Activated T-helper 1 cell treated with anti-CD3 and anti-CD28 coated beads, Interleukin-12 subunit alpha, Interleukin-12 subunit beta, Interleukin-2, Interleukin-4 antibody, amounts not matched to agents 30 ng/mL and 10 ng/mL and 1 ng/mL, durations not matched to agents 14 hours and 24 hours and 36 hours (primary cell): ENCODE measurements at regions not wholly inside any gene's neighbourhood (a gene's known extent, or its start where the extent isn't known, plus 50 kb on each side); places are given as distances from the start of the nearest gene placed in this dataset.

Experiments used
- DNase-seq: peaks from one replicate; pipeline ENCODE4 v3.0.0; 2021; ENCODE audit warnings: low spot score
- H3K27ac Mint-ChIP-seq: one replicate; pipeline ENCODE4 v1.8.0; 2021; ENCODE audit warnings: mild to moderate bottlenecking, mixed read lengths
- H3K27me3 Mint-ChIP-seq: one replicate; pipeline ENCODE4 v1.8.0; 2022; ENCODE audit warnings: mild to moderate bottlenecking, moderate library complexity, mixed read lengths; ENCODE audit not compliant: insufficient read depth
- H3K36me3 Mint-ChIP-seq: one replicate; pipeline ENCODE4 v1.8.0; 2021; ENCODE audit warnings: low read depth, mixed read lengths
- H3K4me1 Mint-ChIP-seq: one replicate; pipeline ENCODE4 v1.8.0; 2021; ENCODE audit warnings: low read depth, mixed read lengths
- H3K4me3 Mint-ChIP-seq: one replicate; pipeline ENCODE4 v1.8.0; 2021; ENCODE audit warnings: mild to moderate bottlenecking, moderate library complexity, mixed read lengths
- H3K9me3 Mint-ChIP-seq: one replicate; pipeline ENCODE4 v1.8.0; 2021; ENCODE audit warnings: mixed read lengths
- intact Hi-C: fragments of 100-400 bp; cut with micrococcal nuclease; formaldehyde crosslinking; loops from one replicate; pipeline ENCODE4 v1.15.1; 2024

DNA sequence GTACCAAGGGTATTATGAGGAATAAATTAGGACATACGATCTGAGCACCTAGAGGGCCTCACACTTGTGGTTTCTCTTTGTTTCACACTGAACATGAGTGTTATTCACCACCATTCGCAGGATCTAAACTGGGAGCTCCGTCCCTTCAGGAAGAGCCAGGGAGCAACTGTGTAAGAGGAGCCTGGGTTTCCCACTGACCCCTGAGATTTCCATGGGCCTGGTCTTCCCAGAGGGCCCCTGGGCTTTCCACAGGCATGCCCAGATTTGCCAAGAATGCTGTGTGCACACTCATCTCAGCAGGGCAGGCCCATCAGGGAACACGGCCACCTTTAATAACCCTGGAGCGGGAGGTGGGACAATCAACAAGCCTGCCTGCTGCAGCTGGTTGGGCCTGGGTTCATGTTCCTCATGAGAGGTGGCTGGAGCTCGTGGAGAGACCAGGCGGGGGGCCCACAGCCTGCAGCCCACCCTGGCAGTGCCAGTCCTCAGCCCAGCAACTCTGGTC lies 416.8 kb upstream of the MYT1L start:
- Mint-ChIP-seq H3K9me3 (peaks cover 13% of the 10 kb centered on the region), H3K27me3 (no peaks in the 10 kb centered on the region)

DNA sequence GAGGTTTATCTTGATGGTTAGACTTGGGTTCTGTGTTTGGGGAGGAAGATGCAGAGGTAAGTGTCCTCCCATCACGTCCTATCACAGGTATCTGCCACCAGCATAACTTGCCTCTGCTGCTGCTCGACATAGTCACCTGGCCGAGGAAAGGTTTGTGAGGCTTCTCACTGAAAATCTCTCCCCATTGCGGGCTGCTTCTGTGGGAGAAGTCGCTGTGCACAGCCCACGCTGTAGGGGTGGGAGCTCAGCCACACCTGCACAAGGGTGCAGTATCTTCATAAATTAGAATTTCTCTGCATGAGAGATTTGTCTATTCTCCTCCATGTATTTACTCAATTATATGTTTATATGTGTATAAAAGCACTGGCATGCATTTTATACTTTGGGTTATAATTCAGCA lies 415.7 kb upstream of the MYT1L start:
- Mint-ChIP-seq H3K36me3 (no peaks in the 10 kb centered on the region), H3K4me1 (no peaks in the 10 kb centered on the region)

More for the DNA sequence above, 416.8 kb upstream of the MYT1L start:
- Mint-ChIP-seq H3K36me3 (no peaks in the 10 kb centered on the region), H3K4me3 (no peak overlapping the region), H3K27ac (no peak overlapping the region), H3K4me1 (no peaks in the 10 kb centered on the region)
- no peak for DNase-seq
- intact Hi-C loops, result no loop called here

DNA sequence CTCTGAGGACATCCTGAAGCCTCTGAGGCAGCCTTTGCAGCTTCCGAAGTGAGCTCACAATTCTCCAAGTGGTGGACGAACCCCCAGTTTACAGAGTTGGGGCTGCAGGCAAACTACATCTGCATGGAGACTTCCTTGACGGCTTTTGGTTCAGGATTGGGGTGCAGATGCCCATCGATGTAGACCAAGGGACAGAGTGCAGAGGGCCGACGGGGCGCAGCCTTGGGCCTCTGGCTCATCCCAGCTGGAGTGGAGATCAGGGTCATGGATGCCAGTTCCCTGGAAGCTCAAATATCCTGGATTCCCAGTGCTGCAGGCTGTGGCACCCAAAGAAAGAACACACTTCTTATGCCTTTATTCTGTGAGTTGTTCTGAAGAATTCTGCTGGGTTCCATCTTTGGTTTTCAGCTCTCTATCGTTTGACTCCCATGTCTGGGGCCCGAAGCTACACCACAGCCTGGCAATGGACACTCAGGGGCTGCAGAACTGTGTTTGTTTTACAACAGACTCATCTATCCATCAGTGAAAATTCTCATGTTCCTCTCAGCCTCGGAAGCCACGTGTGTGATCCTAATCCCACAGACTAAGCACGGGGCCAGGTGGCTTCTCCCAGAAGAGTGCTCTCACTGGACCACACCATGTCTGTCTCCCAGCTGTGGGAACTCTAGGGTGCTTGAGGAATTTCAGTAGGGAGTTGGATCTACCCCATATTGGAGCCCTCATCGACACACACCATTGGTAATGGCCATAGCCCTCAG lies 414.1 kb upstream of the MYT1L start:
- DNase-seq, result no peak
- no peaks in the 10 kb centered on the region for H3K27me3 Mint-ChIP-seq
- intact Hi-C loops, result no loop called here
- H3K36me3 Mint-ChIP-seq, result no peaks in the 10 kb centered on the region
- no peak overlapping the region for H3K4me3 Mint-ChIP-seq
- H3K27ac Mint-ChIP-seq, result no peak overlapping the region
- H3K4me1 Mint-ChIP-seq, result no peaks in the 10 kb centered on the region
- peaks cover 2% of the 10 kb centered on the region for H3K9me3 Mint-ChIP-seq

More for the DNA sequence above, 415.7 kb upstream of the MYT1L start:
- Mint-ChIP-seq H3K9me3 (peaks cover 10% of the 10 kb centered on the region), H3K27ac (no peak overlapping the region), H3K27me3 (no peaks in the 10 kb centered on the region), H3K4me3 (no peak overlapping the region)
- intact Hi-C loops, result no loop called here
- no peak for DNase-seq

DNA sequence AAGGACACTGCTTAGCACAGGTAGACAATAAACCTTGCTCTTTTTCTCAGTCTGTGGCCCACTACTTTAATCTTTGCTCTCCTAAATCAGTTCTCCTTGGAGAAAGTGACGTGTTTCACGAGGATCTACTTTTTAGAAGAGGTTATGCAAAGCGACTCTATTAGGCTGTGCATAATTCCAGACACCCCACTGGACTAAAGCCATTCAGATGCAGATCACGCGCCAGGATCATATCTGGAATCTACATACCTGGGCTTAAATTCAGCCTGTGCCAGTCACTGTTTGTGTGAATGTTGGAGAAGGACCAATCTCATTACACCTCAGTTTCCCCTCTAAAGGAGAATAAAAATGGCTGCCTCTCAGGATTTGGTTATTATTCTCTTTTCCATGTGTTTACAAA lies 413.0 kb upstream of the MYT1L start:
- DNase-seq, result no peak
- Mint-ChIP-seq H3K27me3 (no peaks in the 10 kb centered on the region), H3K9me3 (no peaks in the 10 kb centered on the region), H3K36me3 (no peaks in the 10 kb centered on the region), H3K27ac (no peak overlapping the region), H3K4me3 (no peak overlapping the region), H3K4me1 (no peaks in the 10 kb centered on the region)
- intact Hi-C loops, result no loop called here

DNA sequence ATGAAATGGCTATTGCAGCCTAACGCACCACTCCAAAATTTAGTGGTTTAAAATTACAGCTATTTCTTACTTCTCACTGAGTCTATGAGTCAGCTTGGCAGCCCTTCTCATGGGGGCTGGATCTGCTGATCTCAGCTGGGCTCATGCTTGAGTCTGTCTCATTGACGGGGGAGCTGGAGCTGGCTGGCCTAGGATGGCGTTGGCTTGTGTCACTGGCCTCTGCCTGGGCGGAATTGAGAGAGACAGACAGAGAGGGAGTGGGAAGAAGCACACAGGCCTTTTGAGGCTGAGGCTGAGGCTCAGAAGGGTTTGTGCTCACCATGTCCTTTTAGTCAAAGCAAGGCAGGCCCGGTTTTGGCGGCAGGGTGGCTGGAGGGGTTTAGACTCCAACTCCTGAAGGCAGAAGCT lies 412.1 kb upstream of the MYT1L start:
- Mint-ChIP-seq H3K27ac (no peak overlapping the region), H3K4me1 (no peaks in the 10 kb centered on the region), H3K9me3 (no peaks in the 10 kb centered on the region), H3K27me3 (no peaks in the 10 kb centered on the region), H3K36me3 (no peaks in the 10 kb centered on the region), H3K4me3 (no peak overlapping the region)
- no peak for DNase-seq
- intact Hi-C loops, result no loop called here

DNA sequence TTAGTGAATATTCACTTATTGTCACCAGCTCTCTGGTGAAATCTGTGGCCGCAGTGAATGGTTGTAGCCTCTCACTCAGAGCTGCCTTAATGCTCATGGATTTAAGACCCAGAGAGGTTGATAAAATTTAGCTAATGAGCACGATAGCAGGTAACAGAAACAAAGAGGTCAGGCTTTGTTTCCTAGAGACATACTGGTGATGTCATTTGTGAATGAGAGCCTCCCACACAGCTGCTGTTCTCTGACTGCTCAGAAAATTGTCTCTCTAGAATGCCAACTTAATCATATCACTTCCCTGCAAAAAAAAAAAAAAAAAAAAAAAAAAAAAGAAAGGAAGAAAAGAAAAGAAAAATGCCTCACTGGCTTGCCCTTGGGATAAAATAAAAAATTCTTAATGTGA lies 411.7 kb upstream of the MYT1L start:
- Mint-ChIP-seq H3K4me1 (no peaks in the 10 kb centered on the region), H3K9me3 (no peaks in the 10 kb centered on the region), H3K27ac (no peak overlapping the region), H3K27me3 (no peaks in the 10 kb centered on the region), H3K36me3 (no peaks in the 10 kb centered on the region), H3K4me3 (no peak overlapping the region)
- DNase-seq, result no peak
- intact Hi-C loops, result no loop called here

DNA sequence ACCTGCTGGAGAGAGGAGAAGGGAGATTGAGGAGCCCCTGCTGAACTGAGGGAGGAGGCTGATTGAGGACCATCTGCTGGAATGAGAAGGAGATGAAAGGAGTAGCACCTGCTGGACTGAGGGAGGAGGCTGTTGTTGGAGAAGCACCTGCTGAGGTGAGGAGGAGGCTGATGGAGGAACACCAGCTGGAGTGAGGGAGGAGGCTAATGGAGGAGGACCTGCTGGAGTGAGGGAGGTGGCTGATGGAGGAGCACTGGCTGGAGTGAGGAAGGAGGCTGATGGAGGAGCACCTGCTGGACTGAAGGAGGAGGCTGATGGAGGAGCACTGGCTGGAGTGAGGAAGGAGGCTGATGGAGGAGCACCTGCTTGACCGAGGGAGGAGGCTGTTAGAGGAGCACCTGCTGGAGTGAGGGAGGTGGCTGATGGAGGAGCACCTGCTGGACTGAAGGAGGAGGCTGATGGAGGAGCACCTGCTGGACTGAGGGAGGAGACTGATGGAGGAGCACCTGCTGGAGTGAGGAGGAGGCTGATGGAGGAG lies 409.2 kb upstream of the MYT1L start:
- H3K9me3 Mint-ChIP-seq, result no peaks in the 10 kb centered on the region
- H3K36me3 Mint-ChIP-seq, result no peaks in the 10 kb centered on the region
- DNase-seq, result no peak
- no peak overlapping the region for H3K27ac Mint-ChIP-seq
- no peaks in the 10 kb centered on the region for H3K4me1 Mint-ChIP-seq
- H3K27me3 Mint-ChIP-seq, result no peaks in the 10 kb centered on the region
- no peak overlapping the region for H3K4me3 Mint-ChIP-seq
- intact Hi-C loops, result no loop called here

DNA sequence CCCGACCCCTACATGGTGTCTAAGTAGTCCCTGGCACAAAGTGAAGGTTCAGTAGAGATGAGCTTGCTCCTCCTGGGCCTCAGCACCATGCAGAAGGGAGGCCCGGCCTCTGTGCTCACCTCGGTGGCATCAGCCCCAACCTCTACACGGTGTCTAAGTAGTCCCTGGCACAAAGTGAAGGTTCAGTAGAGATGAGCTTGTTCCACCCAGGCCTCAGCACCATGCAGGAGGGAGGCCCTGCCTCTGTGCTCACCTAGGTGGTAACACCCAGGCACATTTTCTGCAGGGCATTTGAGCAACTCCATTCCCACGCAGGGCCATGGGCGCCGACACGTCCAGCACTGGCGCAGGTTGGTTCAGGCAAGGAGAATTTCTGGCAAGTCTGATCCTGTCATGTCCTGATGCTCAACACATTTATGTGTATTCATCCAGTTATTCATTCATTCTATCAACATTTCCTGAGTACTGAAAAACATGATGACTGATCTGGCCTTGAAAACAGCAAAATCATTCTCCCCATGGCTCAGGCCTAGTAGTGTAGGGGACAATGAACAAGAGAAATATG lies 408.2 kb upstream of the MYT1L start:
- intact Hi-C loops, result no loop called here
- H3K4me3 Mint-ChIP-seq, result no peak overlapping the region
- no peaks in the 10 kb centered on the region for H3K4me1 Mint-ChIP-seq
- H3K36me3 Mint-ChIP-seq, result no peaks in the 10 kb centered on the region
- DNase-seq, result no peak
- H3K27me3 Mint-ChIP-seq, result no peaks in the 10 kb centered on the region
- no peak overlapping the region for H3K27ac Mint-ChIP-seq
- H3K9me3 Mint-ChIP-seq, result no peaks in the 10 kb centered on the region

DNA sequence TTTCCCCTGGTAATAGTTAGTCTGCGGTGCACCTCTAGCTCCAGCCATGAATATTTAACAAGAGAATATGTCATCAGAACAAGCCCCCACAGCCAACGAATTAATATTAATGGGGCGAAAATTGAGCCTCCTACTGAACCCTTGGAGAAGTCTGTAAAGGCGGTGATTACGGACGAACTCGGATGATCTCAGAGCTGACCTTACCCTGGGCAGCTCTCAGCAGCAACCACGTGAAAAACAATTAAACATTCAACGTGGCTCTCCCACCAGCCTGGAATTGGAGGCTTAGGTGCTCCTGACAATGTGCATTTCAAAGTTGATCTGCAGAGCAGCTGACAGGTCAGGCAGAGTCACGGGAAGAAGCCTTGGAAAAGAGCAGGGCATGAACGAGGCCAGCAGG lies 407.6 kb upstream of the MYT1L start:
- Mint-ChIP-seq H3K27me3 (no peaks in the 10 kb centered on the region), H3K27ac (no peak overlapping the region), H3K36me3 (no peaks in the 10 kb centered on the region), H3K9me3 (no peaks in the 10 kb centered on the region), H3K4me1 (no peaks in the 10 kb centered on the region), H3K4me3 (no peak overlapping the region)
- intact Hi-C loops, result no loop called here
- DNase-seq, result no peak

DNA sequence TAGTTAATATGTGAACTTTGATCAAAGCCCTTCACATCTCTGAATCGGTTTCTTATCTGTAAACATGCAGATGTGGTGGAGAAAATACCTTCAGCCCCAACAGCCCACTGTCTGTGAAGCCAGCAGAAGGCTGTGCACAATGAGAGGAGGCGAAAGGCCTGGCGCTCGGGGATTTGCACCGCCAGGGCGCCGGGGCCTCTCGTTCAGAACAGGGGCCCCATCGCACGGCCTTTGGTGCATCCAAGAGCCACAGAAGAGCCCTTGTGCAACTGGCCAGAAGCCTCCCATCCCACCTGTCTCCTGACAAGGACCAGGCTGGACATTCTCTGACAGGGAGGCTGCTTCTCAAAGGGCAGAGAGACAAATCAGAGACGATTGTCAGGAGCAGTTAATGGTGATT lies 407.2 kb upstream of the MYT1L start:
- no peaks in the 10 kb centered on the region for H3K27me3 Mint-ChIP-seq
- DNase-seq, result no peak
- no peak overlapping the region for H3K27ac Mint-ChIP-seq
- H3K4me3 Mint-ChIP-seq, result no peak overlapping the region
- no peaks in the 10 kb centered on the region for H3K36me3 Mint-ChIP-seq
- H3K9me3 Mint-ChIP-seq, result no peaks in the 10 kb centered on the region
- intact Hi-C loops, result no loop called here
- H3K4me1 Mint-ChIP-seq, result no peaks in the 10 kb centered on the region

DNA sequence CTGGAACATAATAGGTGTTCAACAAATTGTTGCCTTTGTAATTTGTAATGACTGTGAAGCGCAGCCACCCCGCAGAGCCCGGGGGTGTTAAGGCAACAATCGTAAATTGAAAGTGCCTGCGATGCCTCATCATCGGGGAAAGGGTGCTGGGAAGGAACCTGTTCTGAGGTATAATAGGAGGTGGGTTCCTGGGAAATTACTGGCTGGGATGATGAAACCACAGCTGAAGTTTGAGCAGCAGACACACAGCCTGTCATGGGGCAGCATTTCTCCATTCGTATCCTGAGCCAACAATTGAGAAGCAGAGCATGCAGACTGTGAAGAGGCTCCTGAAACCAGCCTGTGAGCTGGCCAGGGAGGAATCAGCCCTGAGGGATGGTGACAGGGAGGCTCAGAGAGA lies 404.0 kb upstream of the MYT1L start:
- Mint-ChIP-seq H3K4me1 (no peaks in the 10 kb centered on the region), H3K9me3 (no peaks in the 10 kb centered on the region), H3K27ac (no peak overlapping the region), H3K4me3 (no peak overlapping the region), H3K27me3 (no peaks in the 10 kb centered on the region), H3K36me3 (no peaks in the 10 kb centered on the region)
- intact Hi-C loops, result no loop called here
- no peak for DNase-seq

DNA sequence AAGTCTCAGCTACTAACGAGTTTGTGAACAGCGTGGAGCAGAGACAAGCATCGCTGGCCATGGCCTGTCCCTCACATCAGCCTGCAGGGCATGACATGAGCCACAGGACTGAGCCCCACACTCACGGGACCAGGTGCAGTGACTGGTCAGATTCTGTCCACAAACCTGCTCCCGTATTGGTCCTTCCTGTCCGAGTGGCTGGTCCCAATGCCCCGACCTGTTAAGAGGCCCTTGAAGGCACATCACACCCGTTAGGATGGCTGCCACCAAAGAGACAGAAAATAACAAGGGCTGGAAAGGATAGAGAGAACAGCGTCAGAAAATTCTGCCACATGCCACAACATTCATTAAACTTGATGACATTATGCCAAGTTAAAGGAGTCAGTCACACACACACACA lies 403.2 kb upstream of the MYT1L start:
- H3K27me3 Mint-ChIP-seq, result no peaks in the 10 kb centered on the region
- H3K4me3 Mint-ChIP-seq, result no peak overlapping the region
- H3K27ac Mint-ChIP-seq, result no peak overlapping the region

DNA sequence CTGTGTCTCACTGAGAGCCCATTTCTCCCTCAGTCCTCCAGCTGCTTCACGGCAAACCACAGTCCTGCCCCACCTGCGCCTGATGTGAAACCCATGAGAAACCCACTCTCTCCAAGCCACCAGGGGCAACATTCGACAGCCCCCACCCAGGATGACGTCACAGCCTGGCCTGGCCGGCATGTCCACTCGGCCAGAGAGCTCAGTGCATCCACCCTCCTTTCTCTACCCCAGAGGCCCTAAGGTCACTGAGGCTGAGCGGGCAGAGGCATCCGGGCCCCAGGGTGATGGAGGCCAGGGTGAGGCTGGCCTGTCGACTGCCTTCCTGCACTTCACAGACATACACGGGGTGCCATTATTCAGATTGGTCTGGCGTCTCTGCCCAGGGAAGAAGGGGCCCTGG lies 402.7 kb upstream of the MYT1L start:
- H3K4me1 Mint-ChIP-seq, result no peaks in the 10 kb centered on the region
- no peak for DNase-seq
- no peaks in the 10 kb centered on the region for H3K27me3 Mint-ChIP-seq
- no peak overlapping the region for H3K4me3 Mint-ChIP-seq
- no peaks in the 10 kb centered on the region for H3K9me3 Mint-ChIP-seq
- intact Hi-C loops, result no loop called here
- no peak overlapping the region for H3K27ac Mint-ChIP-seq
- H3K36me3 Mint-ChIP-seq, result no peaks in the 10 kb centered on the region

More for the DNA sequence above, 403.2 kb upstream of the MYT1L start:
- intact Hi-C loops, result no loop called here
- DNase-seq, result no peak
- no peaks in the 10 kb centered on the region for H3K9me3 Mint-ChIP-seq
- no peaks in the 10 kb centered on the region for H3K4me1 Mint-ChIP-seq
- H3K36me3 Mint-ChIP-seq, result no peaks in the 10 kb centered on the region
